Occipital lobe (tissue), 2 donors: ENCODE measurements at regions not wholly inside any gene's neighbourhood (a gene's known extent, or its start where the extent isn't known, plus 50 kb on each side); places are given as distances from the start of the nearest gene placed in this dataset. TPM values are rescaled to one million over a fixed set of nuclear protein-coding genes. Genes with fewer than 3 reads are reported as not detected.

Source experiments
- DNase-seq: peaks from one replicate; lab custom pipeline; 2025; lab: John Stamatoyannopoulos, UW
- small RNA-seq: library from RNA; depleted of rRNA; stranded (forward); fragments of <200 nt; gene quantifications from one replicate; pipeline ENCODE3, GENCODE V24; 2014

DNA sequence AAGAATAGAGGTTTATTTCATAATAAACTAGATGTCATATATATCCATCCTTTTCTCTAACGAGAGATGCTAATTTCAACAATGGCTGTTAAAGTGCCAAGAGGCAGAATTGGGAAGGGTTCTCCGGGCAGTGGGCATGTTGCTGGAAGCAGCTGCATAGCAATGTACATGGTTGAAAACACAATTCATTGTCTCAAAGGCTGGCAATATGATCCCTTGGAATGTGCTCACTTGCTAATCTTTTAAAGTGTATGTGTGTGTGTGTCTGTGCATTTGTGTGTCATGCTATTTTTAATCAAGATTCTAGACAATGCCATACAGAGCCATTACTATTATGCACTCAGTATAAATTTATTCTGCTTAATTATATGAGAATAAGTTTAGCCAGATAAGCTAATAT is 1020.3 kb downstream of the NAALADL2 start:
- DNase-seq: no peak

GRCh38 chr3:175869404-175869803 is 1010.3 kb downstream of the NAALADL2 start:
- DNase-seq: no peak

DNA sequence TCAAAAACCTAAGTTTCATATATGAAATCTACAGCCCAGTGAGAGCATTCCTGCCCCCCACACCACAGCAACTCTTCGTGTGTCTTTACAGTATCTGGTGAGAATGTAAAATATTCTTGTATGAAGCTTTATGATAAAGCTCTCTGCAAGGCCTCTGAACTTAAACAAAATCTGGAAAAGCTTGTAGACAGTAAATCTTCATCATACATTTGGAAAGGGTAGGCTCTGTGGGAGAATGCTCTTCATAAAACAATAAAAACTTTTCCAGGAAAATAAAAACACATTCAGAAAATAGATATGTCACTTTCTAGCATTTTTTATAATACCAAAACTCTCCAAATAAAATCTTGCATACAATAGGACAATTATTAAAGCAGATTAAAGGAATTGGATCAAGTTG is 1009.5 kb downstream of the NAALADL2 start:
- no peak for DNase-seq

GRCh38 chr3:175865724-175866123 is 1006.6 kb downstream of the NAALADL2 start:
- DNase-seq: no peak

DNA sequence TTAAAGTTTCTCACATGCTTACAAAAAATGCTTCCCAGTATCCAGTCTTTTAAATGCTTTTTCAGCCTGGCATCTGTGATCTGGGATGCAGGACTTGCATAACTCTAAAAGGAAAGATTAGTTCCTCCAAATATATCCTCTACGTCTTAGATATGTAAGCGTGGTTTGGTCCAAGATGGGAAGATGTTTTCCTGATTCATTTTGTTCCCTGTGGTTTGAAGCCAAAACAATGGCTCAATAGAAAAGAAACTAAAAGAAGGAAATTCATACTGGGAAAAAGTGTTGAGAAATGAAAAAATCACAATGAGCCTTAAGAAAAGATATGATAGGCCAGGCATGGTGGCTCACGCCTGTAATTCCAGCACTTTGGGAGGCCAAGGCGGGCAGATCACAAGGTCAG is 1002.8 kb downstream of the NAALADL2 start:
- DNase-seq: no peak

Small RNA genes in the stretch of these regions (small RNA-seq; reads per million reads assigned to genes)
- gene AC104640.2 (not detected), gene RNA5SP147 (not detected)
